Prostate gland (tissue), 2 donors: ENCODE measurements at regions not wholly inside any gene's neighbourhood (a gene's known extent, or its start where the extent isn't known, plus 50 kb on each side); places are given as distances from the start of the nearest gene placed in this dataset.

Experiments
- CTCF ChIP-seq, 4 experiments: fragments of 200-600 bp in 2 of 4; fragments of 450-650 bp in 2 of 4; sonication (generic) in 2 of 4; IDR thresholded peaks; 1 replicate in 3 of 4; 2 replicates in 1 of 4; pipeline ENCODE4 v1.5.1; 2016 to 2019; ENCODE audit warnings: antibody characterized with exemption in 4 of 4, mild to moderate bottlenecking in 2 of 4, moderate library complexity in 2 of 4
- POLR2A ChIP-seq: fragments of 450-650 bp; IDR thresholded peaks from one replicate; pipeline ENCODE4 v1.6.1; 2016; ENCODE audit warnings: antibody characterized with exemption, mild to moderate bottlenecking
- POLR2AphosphoS5 ChIP-seq: sonication (generic); formaldehyde crosslinking; IDR thresholded peaks from one replicate; pipeline ENCODE4 v1.6.1; 2017; ENCODE audit warnings: antibody characterized with exemption

GRCh38 chr17:33475594-33475993 is 182.5 kb upstream of the ASIC2 start:
- TF ChIP-seq CTCF (IDR thresholded peaks at IDR 0.05) = no peak
- no peak for TF ChIP-seq POLR2AphosphoS5
- no peak for TF ChIP-seq POLR2A
